Tibial artery (tissue), 4 donors: ENCODE measurements at regions not wholly inside any gene's neighbourhood (a gene's known extent, or its start where the extent isn't known, plus 50 kb on each side); places are given as distances from the start of the nearest gene placed in this dataset.
"Not testable (repeated sequence)": the region's sequence is repeated elsewhere in the genome, so short reads cannot be mapped to it uniquely, and the experiment has no call there.

ENCODE experiments used
- DNase-seq, 2 donors: peaks; one replicate each; pipeline ENCODE4 v3.0.0-alpha.2; 2019
- H3K27ac ChIP-seq, 2 donors: fragments of 200-600 bp; sonication (generic) in 1 of 2; 1 replicate in 1 of 2; 2 replicates in 1 of 2; pipeline ENCODE4 v1.5.1; 2018 to 2019; ENCODE audit warnings: mild to moderate bottlenecking in 1 of 2
- H3K27me3 ChIP-seq, 2 donors: fragments of 200-600 bp; sonication (generic) in 1 of 2; one replicate each; pipeline versions ENCODE4 v1.5.1 to v1.6.0; 2016 to 2019
- H3K36me3 ChIP-seq, 3 donors: fragments of 200-600 bp; sonication (generic) in 2 of 3; one replicate each; pipeline ENCODE4 v1.5.1; 2016 to 2019; ENCODE audit warnings: mild to moderate bottlenecking in 2 of 3
- H3K4me1 ChIP-seq, 4 donors: fragments of 200-600 bp; sonication (generic) in 2 of 4; 1 replicate in 3 of 4; 2 replicates in 1 of 4; pipeline ENCODE4 v1.5.1; 2016 to 2019
- H3K4me3 ChIP-seq, 2 donors: fragments of 200-600 bp; sonication (generic) in 1 of 2; 1 replicate in 1 of 2; 2 replicates in 1 of 2; pipeline ENCODE4 v1.5.1; 2018 to 2019; ENCODE audit warnings: mild to moderate bottlenecking in 2 of 2
- H3K9me3 ChIP-seq, 3 donors: fragments of 200-600 bp; sonication (generic) in 1 of 3; one replicate each; pipeline ENCODE4 v1.5.1; 2016 to 2019
- intact Hi-C: fragments of 100-400 bp; cut with DNase I; formaldehyde crosslinking; loops from one replicate; pipeline ENCODE4 v1.15.0; 2023; ENCODE audit warnings: low total_unique reads
- TF ChIP-seq, protein P1 (sequence below), 2 experiments: fragments of 200-600 bp in 1 of 2; fragments of 450-650 bp in 1 of 2; IDR thresholded peaks; one replicate each; pipeline ENCODE4 v1.5.1; 2017 to 2019; ENCODE audit warnings: antibody characterized with exemption in 2 of 2, mild to moderate bottlenecking in 1 of 2, moderate library complexity in 1 of 2

DNA sequence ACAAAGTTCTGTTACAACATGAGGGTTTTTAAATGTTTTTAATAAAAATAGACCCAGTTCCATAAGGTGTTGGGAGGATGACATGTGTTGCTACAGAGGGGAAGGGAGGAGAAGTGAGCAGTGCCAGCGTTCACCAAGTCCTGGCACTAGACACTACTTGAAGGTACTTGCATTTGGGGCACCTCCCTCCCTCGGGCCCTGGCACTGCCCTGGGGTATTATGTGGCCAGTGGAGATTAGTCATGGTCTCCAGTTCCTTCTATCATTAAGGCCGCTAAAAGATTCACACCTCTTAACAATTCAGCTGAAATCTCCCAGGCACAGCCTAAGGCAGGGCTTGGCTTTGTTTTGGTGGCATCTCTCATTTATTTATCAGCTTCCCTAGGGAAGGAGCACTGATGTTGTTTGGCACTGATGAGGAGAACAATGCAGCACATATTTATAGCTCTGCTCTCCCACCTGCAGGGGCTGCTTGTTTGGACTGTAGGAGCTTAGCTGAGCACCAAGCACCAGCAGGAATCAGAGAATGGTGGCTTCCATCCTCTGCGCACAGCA lies 155.5 kb upstream of the NTF3 start:
- Histone ChIP-seq H3K27ac (no peak overlapping the region), H3K4me1 (no peaks in the 10 kb centered on the region), H3K36me3 (no peaks in the 10 kb centered on the region), H3K27me3 (no peaks in the 10 kb centered on the region), H3K9me3 (no peaks in the 10 kb centered on the region), H3K4me3 (no peak overlapping the region)
- intact Hi-C loops, result no loop called here
- TF ChIP-seq, protein P1, sequence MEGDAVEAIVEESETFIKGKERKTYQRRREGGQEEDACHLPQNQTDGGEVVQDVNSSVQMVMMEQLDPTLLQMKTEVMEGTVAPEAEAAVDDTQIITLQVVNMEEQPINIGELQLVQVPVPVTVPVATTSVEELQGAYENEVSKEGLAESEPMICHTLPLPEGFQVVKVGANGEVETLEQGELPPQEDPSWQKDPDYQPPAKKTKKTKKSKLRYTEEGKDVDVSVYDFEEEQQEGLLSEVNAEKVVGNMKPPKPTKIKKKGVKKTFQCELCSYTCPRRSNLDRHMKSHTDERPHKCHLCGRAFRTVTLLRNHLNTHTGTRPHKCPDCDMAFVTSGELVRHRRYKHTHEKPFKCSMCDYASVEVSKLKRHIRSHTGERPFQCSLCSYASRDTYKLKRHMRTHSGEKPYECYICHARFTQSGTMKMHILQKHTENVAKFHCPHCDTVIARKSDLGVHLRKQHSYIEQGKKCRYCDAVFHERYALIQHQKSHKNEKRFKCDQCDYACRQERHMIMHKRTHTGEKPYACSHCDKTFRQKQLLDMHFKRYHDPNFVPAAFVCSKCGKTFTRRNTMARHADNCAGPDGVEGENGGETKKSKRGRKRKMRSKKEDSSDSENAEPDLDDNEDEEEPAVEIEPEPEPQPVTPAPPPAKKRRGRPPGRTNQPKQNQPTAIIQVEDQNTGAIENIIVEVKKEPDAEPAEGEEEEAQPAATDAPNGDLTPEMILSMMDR (IDR thresholded peaks at IDR 0.05), result no peak
- no peak for DNase-seq

GRCh38 chr12:5280086-5280485 lies 151.8 kb upstream of the NTF3 start:
- Histone ChIP-seq H3K4me3 (no peak overlapping the region), H3K9me3 (no peaks in the 10 kb centered on the region), H3K27ac (no peak overlapping the region), H3K36me3 (no peaks in the 10 kb centered on the region), H3K27me3 (no peaks in the 10 kb centered on the region), H3K4me1 (no peaks in the 10 kb centered on the region)
- intact Hi-C loops, result no loop called here
- DNase-seq, result no peak
- TF ChIP-seq, protein P1 (IDR thresholded peaks at IDR 0.05), result no peak

DNA sequence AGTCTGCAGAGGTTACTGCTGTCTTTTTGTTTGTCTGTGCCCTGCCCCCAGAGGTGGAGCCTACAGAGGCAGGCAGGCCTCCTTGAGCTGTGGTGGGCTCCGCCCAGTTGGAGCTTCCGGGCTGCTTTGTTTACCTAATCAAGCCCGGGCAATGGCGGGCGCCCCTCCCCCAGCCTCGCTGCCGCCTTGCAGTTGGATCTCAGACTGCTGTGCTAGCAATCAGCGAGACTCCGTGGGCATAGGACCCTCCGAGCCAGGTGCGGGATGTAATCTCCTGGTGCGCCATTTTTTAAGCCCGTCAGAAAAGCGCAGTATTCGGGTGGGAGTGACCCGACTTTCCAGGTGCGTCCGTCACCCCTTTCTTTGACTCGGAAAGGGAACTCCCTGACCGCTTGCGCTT lies 141.5 kb upstream of the NTF3 start:
- H3K27me3 ChIP-seq, H3K36me3 ChIP-seq, H3K9me3 ChIP-seq, DNase-seq, H3K4me3 ChIP-seq, H3K4me1 ChIP-seq, intact Hi-C loops, H3K27ac ChIP-seq: not testable (repeated sequence)

DNA sequence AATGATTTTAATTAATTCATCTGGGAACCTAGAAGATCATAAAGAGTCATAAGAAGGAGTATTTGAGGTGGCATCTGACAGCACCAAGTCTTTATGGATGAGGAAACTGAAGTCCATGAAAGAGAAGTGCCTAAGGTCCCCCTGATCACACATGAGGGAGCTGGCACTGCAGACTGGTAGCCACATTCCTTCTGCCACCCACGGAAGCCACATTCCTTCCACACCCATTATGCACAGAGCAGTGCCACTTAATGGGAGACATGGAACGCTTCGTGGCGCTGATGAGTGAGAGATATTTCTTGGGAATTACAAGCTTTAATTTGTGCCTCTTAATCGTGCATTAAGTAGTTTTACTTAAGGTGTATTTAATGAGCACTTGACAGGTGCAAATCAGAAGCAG lies 139.3 kb upstream of the NTF3 start:
- Histone ChIP-seq H3K27me3 (no peaks in the 10 kb centered on the region), H3K4me1 (no peaks in the 10 kb centered on the region), H3K27ac (no peak overlapping the region), H3K36me3 (no peaks in the 10 kb centered on the region), H3K9me3 (no peaks in the 10 kb centered on the region), H3K4me3 (no peak overlapping the region)
- intact Hi-C loops, result no loop called here
- TF ChIP-seq, protein P1 (IDR thresholded peaks at IDR 0.05), result no peak
- no peak for DNase-seq

DNA sequence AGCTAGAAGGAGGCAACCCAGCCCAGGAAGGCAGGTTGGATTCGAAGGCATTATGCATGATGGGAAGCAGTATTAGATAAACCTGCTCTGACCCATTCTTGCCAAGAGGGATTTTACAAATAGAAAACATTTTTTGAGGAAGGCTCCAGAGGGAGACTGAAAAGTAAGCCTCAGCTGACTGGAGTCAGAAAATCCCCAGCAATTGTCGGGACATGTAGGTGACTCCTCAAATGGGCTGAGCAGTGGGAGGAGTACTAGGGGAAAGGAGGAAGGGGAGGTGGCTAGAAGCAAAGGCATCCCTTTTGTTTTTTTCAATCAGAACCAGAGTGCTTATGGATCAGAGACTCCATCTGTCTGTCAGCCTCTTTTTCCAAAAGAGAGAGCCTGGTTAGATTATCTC lies 138.1 kb upstream of the NTF3 start:
- no peak for DNase-seq
- H3K27me3 ChIP-seq, result no peaks in the 10 kb centered on the region
- H3K4me1 ChIP-seq, result no peaks in the 10 kb centered on the region
- no peak overlapping the region for H3K27ac ChIP-seq
- H3K4me3 ChIP-seq, result no peak overlapping the region
- TF ChIP-seq, protein P1 (IDR thresholded peaks at IDR 0.05), result no peak
- intact Hi-C loops, result no loop called here
- H3K36me3 ChIP-seq, result no peaks in the 10 kb centered on the region
- H3K9me3 ChIP-seq, result no peaks in the 10 kb centered on the region

GRCh38 chr12:5294274-5295070 lies 137.4 kb upstream of the NTF3 start:
- TF ChIP-seq, protein P1 (IDR thresholded peaks at IDR 0.05), result no peak
- Histone ChIP-seq H3K4me3 (no peak overlapping the region), H3K9me3 (no peaks in the 10 kb centered on the region), H3K4me1 (no peaks in the 10 kb centered on the region), H3K27me3 (no peaks in the 10 kb centered on the region), H3K27ac (no peak overlapping the region), H3K36me3 (no peaks in the 10 kb centered on the region)
- no peak for DNase-seq
- intact Hi-C loops, result no loop called here
